KOPT-K1 (cell line): ENCODE measurements at regions not wholly inside any gene's neighbourhood (a gene's known extent, or its start where the extent isn't known, plus 50 kb on each side); places are given as distances from the start of the nearest gene placed in this dataset.

ENCODE experiments used
- H3K27ac ChIP-seq: fragments of 200-600 bp; sonication (generic); 2 replicates; pipeline ENCODE4 v1.5.1; 2016; ENCODE audit warnings: antibody characterized with exemption, mild to moderate bottlenecking, low read depth, low read length; ENCODE audit not compliant: poor library complexity, severe bottlenecking
- H3K36me3 ChIP-seq: fragments of 200-600 bp; sonication (generic); 2 replicates; pipeline ENCODE4 v1.5.1; 2017; ENCODE audit warnings: antibody characterized with exemption, mild to moderate bottlenecking, low read length, moderate library complexity; ENCODE audit not compliant: insufficient read depth
- H3K9me3 ChIP-seq: fragments of 200-600 bp; sonication (generic); 2 replicates; pipeline ENCODE4 v1.5.1; 2017; ENCODE audit warnings: antibody characterized with exemption, low read length, mild to moderate bottlenecking; ENCODE audit not compliant: insufficient read depth, poor library complexity, severe bottlenecking

GRCh38 chr1:188043536-188044245 is 1214.9 kb downstream of the PLA2G4A start:
- H3K36me3 ChIP-seq: no peaks in the 10 kb centered on the region
- no peak overlapping the region for H3K27ac ChIP-seq
- no peaks in the 10 kb centered on the region for H3K9me3 ChIP-seq

- H3K9me3 ChIP-seq: no peaks in the 10 kb centered on the region
- no peak overlapping the region for H3K27ac ChIP-seq
- no peaks in the 10 kb centered on the region for H3K36me3 ChIP-seq
Measured at GRCh38 chr1:188050250-188050649, 1221.5 kb downstream of the PLA2G4A start.

- no peaks in the 10 kb centered on the region for H3K36me3 ChIP-seq
- no peaks in the 10 kb centered on the region for H3K9me3 ChIP-seq
- no peak overlapping the region for H3K27ac ChIP-seq
Measured at GRCh38 chr1:188056011-188056410, 1227.3 kb downstream of the PLA2G4A start.

DNA sequence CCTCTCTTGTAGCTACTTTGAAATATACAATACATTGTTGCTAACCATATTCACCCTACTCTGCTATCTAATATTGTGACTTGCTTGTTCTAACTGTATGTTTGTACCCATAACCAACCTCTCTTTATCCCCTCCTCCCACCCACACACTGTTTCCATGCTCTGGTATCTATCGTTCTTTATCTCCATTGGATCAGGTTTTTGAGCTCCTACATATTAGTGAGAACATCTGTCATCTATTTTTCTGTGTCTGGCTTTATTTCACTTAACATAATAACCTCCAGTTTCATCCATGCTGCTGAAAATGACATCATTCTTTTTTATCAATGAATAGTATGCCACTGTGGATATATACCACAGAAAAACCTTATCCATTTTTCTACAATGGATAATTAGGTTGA is 1230.1 kb downstream of the PLA2G4A start:
- H3K36me3 ChIP-seq: no peaks in the 10 kb centered on the region
- no peak overlapping the region for H3K27ac ChIP-seq
- H3K9me3 ChIP-seq: no peaks in the 10 kb centered on the region

- Histone ChIP-seq H3K36me3 (no peaks in the 10 kb centered on the region), H3K27ac (no peak overlapping the region), H3K9me3 (no peaks in the 10 kb centered on the region)
Measured at GRCh38 chr1:188061881-188062280, 1233.1 kb downstream of the PLA2G4A start.

- no peaks in the 10 kb centered on the region for H3K36me3 ChIP-seq
- H3K9me3 ChIP-seq: no peaks in the 10 kb centered on the region
- no peak overlapping the region for H3K27ac ChIP-seq
Measured at GRCh38 chr1:188062456-188062855, 1233.7 kb downstream of the PLA2G4A start.

- no peak overlapping the region for H3K27ac ChIP-seq
- H3K36me3 ChIP-seq: no peaks in the 10 kb centered on the region
- H3K9me3 ChIP-seq: no peaks in the 10 kb centered on the region
Measured at GRCh38 chr1:188065917-188066316, 1237.2 kb downstream of the PLA2G4A start.

DNA sequence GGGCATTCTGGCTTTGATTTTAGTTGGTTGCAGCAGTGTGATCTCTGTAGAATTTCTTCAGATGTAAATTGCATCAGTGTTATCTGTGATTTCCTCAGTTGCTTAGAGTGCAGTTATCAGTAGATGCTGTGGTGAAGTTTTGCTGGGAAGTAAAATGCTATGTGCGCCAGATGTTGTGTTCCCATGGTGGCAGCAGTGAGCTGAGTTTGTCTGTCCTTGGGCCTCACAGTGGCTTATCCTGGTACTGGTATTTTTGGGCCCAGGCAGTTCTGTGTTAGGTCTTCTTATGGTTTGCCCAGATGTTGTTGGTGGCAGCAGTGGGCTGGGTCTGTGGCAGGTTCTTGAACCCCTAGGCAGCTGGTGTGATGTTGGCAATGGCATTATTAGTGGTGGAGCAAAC is 1242.1 kb downstream of the PLA2G4A start:
- no peak overlapping the region for H3K27ac ChIP-seq
- no peaks in the 10 kb centered on the region for H3K9me3 ChIP-seq
- H3K36me3 ChIP-seq: no peaks in the 10 kb centered on the region

GRCh38 chr1:188089015-188089414 is 1260.3 kb downstream of the PLA2G4A start:
- Histone ChIP-seq H3K9me3 (no peaks in the 10 kb centered on the region), H3K27ac (no peak overlapping the region), H3K36me3 (no peaks in the 10 kb centered on the region)

DNA sequence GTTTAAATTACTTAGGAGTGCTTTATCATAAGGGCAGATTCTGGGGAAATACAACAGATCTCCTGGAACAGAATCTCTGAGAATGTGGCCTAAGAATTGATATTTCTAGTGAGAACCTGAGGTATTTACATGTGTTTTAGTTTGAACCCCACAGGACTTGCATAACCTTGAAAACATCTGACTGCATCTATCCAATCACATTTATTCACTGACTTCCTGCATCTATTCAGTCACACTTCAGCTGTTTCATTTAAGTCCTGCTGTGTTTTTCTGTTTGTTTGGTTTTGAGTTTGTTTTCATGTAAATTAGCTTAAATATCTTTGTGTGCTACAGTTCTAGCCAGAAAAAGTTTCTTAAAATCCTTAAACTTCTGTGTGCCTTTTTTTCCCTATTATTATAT is 1260.7 kb downstream of the PLA2G4A start:
- Histone ChIP-seq H3K27ac (no peak overlapping the region), H3K9me3 (no peaks in the 10 kb centered on the region), H3K36me3 (no peaks in the 10 kb centered on the region)

DNA sequence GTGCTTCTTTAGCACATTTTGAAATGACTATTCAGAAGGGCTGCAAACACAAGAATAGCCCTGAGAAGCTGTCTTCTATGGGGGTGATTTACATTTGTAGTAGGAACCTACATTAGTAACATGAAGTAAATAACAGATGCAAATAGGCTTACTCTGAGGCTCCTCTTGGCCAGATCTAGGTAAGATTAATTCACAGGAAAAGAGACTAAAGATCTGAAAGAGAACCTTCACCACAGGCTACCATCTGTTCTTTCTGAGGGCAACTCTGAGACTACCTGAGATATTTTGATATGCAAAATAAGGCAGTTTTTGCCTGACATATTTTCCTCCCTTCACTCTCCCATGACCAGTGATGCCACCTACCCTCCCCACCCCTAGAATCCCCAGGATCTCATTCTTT is 1267.8 kb downstream of the PLA2G4A start:
- H3K9me3 ChIP-seq: no peaks in the 10 kb centered on the region
- H3K27ac ChIP-seq: no peak overlapping the region
- H3K36me3 ChIP-seq: no peaks in the 10 kb centered on the region

DNA sequence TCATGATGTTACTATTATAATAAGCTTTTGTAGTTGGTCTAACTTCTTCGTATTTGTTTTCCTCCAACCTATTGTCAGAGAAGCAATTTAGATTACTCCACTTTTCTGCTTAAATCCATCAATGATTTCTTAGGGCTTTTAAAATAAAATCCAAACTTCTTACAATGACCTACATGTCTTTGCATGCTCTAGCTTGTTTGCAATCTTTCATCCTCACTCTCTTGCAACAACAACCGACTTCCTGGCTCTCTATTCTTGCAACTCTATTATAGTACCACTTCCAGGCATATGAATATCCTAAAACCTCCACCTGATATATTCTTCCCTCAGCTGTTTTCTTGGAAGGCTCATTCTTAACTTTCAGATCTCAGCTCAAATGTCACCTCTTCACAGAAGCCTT is 1288.7 kb downstream of the PLA2G4A start:
- no peaks in the 10 kb centered on the region for H3K9me3 ChIP-seq
- no peak overlapping the region for H3K27ac ChIP-seq
- no peaks in the 10 kb centered on the region for H3K36me3 ChIP-seq

DNA sequence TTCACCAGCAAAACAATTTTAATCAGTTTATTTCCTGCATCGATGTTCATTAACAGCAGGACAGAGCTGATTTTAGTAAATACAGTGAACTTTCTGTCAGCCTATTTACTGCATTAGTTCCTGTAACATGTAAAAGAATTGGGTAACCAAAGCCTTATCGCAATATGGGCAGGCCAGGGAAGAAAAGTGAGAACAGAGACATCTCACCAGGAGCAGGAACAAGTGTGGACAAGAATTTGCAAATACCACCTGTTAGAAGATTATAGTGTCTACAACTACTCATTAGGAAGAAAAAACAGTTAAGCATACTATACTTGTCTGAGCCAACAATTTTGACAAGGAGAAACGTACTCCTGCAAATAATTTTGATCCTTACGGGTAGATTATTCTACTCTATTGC is 1293.9 kb downstream of the PLA2G4A start:
- Histone ChIP-seq H3K9me3 (no peaks in the 10 kb centered on the region), H3K27ac (no peak overlapping the region), H3K36me3 (no peaks in the 10 kb centered on the region)

GRCh38 chr1:188127507-188127906 is 1298.8 kb downstream of the PLA2G4A start:
- Histone ChIP-seq H3K36me3 (no peaks in the 10 kb centered on the region), H3K9me3 (no peaks in the 10 kb centered on the region), H3K27ac (no peak overlapping the region)

- Histone ChIP-seq H3K36me3 (no peaks in the 10 kb centered on the region), H3K27ac (no peak overlapping the region), H3K9me3 (no peaks in the 10 kb centered on the region)
Measured at GRCh38 chr1:188128761-188129160, 1300.0 kb downstream of the PLA2G4A start.
